ENCODE measurements at regions not wholly inside any gene's neighbourhood (a gene's known extent, or its start where the extent isn't known, plus 50 kb on each side); places are given as distances from the start of the nearest gene placed in this dataset.
"Not testable (repeated sequence)": the region's sequence is repeated elsewhere in the genome, so short reads cannot be mapped to it uniquely, and the experiment has no call there.

GRCh38 chr21:34229353-34229752, 134.5 kb upstream of the KCNE2 start:
- 91% methylated on average over 4 of the region's 4 CpGs for WGBS
- Histone ChIP-seq H3K27ac (no peak overlapping the region), H3K36me3 (no peaks in the 10 kb centered on the region), H3K4me3 (no peak overlapping the region), H3K27me3 (no peaks in the 10 kb centered on the region), H3K9me3 (no peaks in the 10 kb centered on the region), H3K4me1 (no peaks in the 10 kb centered on the region)
- no peak for DNase-seq (ENCODE audit: low spot score in 2 of 2)
- no peak for TF ChIP-seq POLR2A (IDR thresholded peaks at IDR 0.05)
- no peak for TF ChIP-seq CTCF (IDR thresholded peaks at IDR 0.05)
- TF ChIP-seq EP300 (IDR thresholded peaks at IDR 0.05): no peak
- no peak for TF ChIP-seq POLR2AphosphoS5 (IDR thresholded peaks at IDR 0.05)

DNA sequence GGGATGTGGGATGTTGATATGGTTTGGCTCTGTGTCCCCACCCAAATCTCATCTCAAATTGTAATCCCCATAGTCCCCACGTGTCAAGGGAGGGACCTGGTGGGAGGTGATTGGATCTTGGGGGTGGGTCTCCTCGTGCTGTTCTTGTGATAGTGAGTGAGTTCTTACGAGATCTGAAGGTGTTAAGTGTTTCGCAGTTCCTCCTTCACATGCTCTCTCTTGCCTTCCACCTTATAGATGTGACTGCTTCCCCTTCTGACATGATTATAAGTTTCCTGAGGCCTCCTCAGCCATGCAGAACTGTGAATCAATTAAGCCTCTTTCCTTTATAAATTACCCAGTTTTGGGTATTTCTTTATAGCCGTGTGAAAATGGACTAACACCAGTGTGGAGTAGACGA, 130.1 kb upstream of the KCNE2 start:
- not testable (repeated sequence) for H3K36me3 ChIP-seq; H3K4me3 ChIP-seq; DNase-seq (ENCODE audit: low spot score in 2 of 2); H3K27ac ChIP-seq; H3K27me3 ChIP-seq; H3K9me3 ChIP-seq; H3K4me1 ChIP-seq
- 85% methylated on average over 6 of the region's 6 CpGs for WGBS

- Histone ChIP-seq H3K4me3 (no peak overlapping the region), H3K27ac (no peak overlapping the region), H3K4me1 (no peaks in the 10 kb centered on the region), H3K36me3 (no peaks in the 10 kb centered on the region), H3K27me3 (no peaks in the 10 kb centered on the region), H3K9me3 (no peaks in the 10 kb centered on the region)
- no peak for DNase-seq (ENCODE audit: low spot score in 2 of 2)
- 26% methylated on average over 1 of the region's 1 CpG for WGBS
- no peak for TF ChIP-seq POLR2AphosphoS5 (IDR thresholded peaks at IDR 0.05)
- no peak for TF ChIP-seq CTCF (IDR thresholded peaks at IDR 0.05)
- TF ChIP-seq POLR2A (IDR thresholded peaks at IDR 0.05): no peak
- no peak for TF ChIP-seq EP300 (IDR thresholded peaks at IDR 0.05)
These were observed 128.3 kb upstream of the KCNE2 start for GRCh38 chr21:34235514-34235913.

DNA sequence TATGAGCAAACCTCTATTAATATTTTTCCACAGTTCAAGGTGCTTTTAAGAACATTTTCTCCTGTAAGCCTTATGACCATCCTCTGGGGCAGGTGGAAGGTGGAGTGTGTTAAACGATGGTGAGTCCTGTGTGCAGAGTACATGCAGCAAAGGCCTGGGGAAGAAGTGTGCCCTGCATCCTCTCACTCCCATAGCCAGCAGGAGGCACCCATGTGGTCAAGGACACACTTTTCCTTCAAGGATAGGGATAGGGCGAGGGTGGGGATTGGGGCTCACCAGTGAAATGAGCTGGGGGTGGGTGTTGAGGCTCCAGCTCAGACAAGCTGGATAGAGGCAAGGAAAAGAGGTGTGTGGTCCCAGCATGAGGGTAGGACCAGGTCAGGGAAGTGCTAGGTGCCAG, 120.8 kb upstream of the KCNE2 start:
- TF ChIP-seq CTCF (IDR thresholded peaks at IDR 0.05): no peak
- no peak for TF ChIP-seq EP300 (IDR thresholded peaks at IDR 0.05)
- TF ChIP-seq POLR2AphosphoS5 (IDR thresholded peaks at IDR 0.05): no peak
- TF ChIP-seq POLR2A (IDR thresholded peaks at IDR 0.05): no peak
- WGBS: 97% methylated on average over 2 of the region's 2 CpGs

GRCh38 chr21:34243562-34243961, 120.2 kb upstream of the KCNE2 start:
- Histone ChIP-seq H3K9me3 (peaks cover 10% of the 10 kb centered on the region), H3K4me3 (no peak overlapping the region), H3K27me3 (peaks cover 2% of the 10 kb centered on the region), H3K36me3 (no peaks in the 10 kb centered on the region), H3K27ac (no peak overlapping the region), H3K4me1 (no peaks in the 10 kb centered on the region)
- TF ChIP-seq CTCF (IDR thresholded peaks at IDR 0.05): peak in 1 of 2 donors; percentile 30
- TF ChIP-seq POLR2AphosphoS5 (IDR thresholded peaks at IDR 0.05): no peak
- TF ChIP-seq POLR2A (IDR thresholded peaks at IDR 0.05): no peak
- DNase-seq (ENCODE audit: low spot score in 2 of 2): no peak
- WGBS: 91% methylated on average over 1 of the region's 1 CpG

More for the DNA sequence above, 120.8 kb upstream of the KCNE2 start:
- Histone ChIP-seq H3K4me3 (no peak overlapping the region), H3K27ac (no peak overlapping the region), H3K36me3 (no peaks in the 10 kb centered on the region), H3K27me3 (peaks cover 2% of the 10 kb centered on the region), H3K4me1 (no peaks in the 10 kb centered on the region), H3K9me3 (peaks cover 8% of the 10 kb centered on the region)
- no peak for DNase-seq (ENCODE audit: low spot score in 2 of 2)

DNA sequence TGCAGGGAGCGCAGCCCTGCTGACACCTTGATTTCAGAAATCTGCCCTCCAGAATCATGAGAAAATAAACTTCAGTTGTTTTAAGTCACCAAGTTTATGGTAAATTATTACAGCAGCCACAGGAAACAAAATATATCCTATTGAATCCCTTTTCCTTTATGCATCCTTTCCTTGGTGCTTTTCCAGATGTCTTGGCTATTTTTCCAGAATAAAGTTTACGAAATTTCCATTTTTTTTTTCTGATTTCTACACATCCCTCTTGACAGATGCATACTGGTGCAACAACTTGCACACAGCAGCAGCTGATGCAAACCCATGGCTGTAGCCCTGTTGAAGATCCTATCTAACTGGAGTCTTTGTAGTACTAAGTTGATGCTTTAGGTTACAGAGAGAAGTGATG, 111.1 kb upstream of the KCNE2 start:
- DNase-seq (ENCODE audit: low spot score in 2 of 2): no peak
- peaks cover 5% of the 10 kb centered on the region for H3K9me3 ChIP-seq
- H3K27me3 ChIP-seq: peaks cover under 1% of the 10 kb centered on the region
- WGBS: 82% methylated on average over 2 of the region's 2 CpGs
- no peak overlapping the region for H3K4me3 ChIP-seq
- no peak for TF ChIP-seq POLR2AphosphoS5 (IDR thresholded peaks at IDR 0.05)
- TF ChIP-seq CTCF (IDR thresholded peaks at IDR 0.05): no peak
- TF ChIP-seq EP300 (IDR thresholded peaks at IDR 0.05): no peak
- no peak for TF ChIP-seq POLR2A (IDR thresholded peaks at IDR 0.05)
- H3K27ac ChIP-seq: no peak overlapping the region
- no peaks in the 10 kb centered on the region for H3K36me3 ChIP-seq
- no peaks in the 10 kb centered on the region for H3K4me1 ChIP-seq
